ENCODE measurements at regions not wholly inside any gene's neighbourhood (a gene's known extent, or its start where the extent isn't known, plus 50 kb on each side); places are given as distances from the start of the nearest gene placed in this dataset.

DNA sequence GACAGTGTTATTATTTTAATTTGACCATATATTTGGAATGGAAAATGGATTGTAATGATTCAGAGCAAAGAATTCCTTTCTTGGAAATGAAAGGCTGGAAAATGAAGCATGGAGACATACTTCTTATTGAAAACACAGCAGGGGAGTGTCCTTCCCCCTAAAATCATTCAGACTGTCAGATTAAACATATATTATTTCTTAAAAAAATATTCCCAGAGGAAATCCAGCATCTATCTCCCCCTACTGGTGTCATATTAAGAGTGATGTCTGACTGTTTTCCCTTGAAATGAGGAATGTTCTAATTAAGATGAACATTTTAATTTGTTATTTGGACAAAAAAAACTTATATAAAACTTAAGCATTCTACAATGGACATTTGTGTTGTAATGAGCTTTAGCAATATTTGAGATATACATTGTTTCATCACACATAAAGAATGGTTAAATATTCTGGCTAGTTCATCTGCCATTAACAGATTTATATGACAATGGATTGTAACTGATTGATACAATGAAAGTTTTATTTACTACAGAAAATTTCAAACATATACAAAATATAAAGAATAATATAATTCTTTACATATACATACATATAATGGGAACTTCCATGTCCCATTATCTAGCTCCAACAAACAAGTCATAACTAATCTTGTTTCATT is 264.6 kb downstream of the SPRY1 start:
- TF ChIP-seq, protein P1, sequence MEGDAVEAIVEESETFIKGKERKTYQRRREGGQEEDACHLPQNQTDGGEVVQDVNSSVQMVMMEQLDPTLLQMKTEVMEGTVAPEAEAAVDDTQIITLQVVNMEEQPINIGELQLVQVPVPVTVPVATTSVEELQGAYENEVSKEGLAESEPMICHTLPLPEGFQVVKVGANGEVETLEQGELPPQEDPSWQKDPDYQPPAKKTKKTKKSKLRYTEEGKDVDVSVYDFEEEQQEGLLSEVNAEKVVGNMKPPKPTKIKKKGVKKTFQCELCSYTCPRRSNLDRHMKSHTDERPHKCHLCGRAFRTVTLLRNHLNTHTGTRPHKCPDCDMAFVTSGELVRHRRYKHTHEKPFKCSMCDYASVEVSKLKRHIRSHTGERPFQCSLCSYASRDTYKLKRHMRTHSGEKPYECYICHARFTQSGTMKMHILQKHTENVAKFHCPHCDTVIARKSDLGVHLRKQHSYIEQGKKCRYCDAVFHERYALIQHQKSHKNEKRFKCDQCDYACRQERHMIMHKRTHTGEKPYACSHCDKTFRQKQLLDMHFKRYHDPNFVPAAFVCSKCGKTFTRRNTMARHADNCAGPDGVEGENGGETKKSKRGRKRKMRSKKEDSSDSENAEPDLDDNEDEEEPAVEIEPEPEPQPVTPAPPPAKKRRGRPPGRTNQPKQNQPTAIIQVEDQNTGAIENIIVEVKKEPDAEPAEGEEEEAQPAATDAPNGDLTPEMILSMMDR (IDR thresholded peaks at IDR 0.05), result peak in 8 of 9 donors; percentile 34 to 70 (median 55)
- peaks cover 0 to 7% (median 0%) of the 10 kb centered on the region in 11 donors for H3K9me3 ChIP-seq

DNA sequence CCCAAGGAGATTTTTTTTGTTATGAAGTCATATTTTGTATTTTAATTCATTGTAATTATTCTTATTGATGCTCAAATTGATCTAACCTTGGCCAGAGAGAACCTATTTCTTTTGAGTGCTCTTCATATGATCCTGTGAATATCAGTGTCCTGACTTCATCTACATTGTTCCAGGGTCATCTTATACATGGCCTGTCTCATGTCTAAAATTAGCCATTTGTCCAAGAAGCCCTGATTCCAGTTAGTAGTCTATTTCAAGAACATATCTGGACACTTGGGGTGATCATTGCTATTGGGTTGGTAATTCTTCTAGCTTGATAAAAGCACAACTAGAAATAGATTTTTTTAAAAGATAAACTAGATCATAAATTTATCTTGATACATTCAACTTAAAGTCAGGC is 266.2 kb downstream of the SPRY1 start:
- DNase-seq, result no peak
- TF ChIP-seq, protein P1 (IDR thresholded peaks at IDR 0.05), result no peak
- H3K27ac ChIP-seq, result no peak overlapping the region
- no peak for ATAC-seq
- H3K9me3 ChIP-seq, result no peaks in the 10 kb centered on the region
- H3K27me3 ChIP-seq, result no peaks in the 10 kb centered on the region
- H3K4me3 ChIP-seq, result no peak overlapping the region
- H3K4me1 ChIP-seq, result no peaks in the 10 kb centered on the region
- H3K36me3 ChIP-seq, result no peaks in the 10 kb centered on the region
- intact Hi-C loops (cut with DNase I), result loop anchor here in 8 of 10 donors (5.0 to 10.0 kb wide), 8 partner anchors 266 to 599 kb away; partner anchors contain the start of gene SPRY1 (in 1 of the 8)

More for the DNA sequence above, 264.6 kb downstream of the SPRY1 start:
- intact Hi-C loops (cut with DNase I), result loop anchor here in 9 of 10 donors (2.0 to 10.0 kb wide), 9 partner anchors 264 to 601 kb away; partner anchors contain the start of gene SPRY1 (in 1 of the 9)
- H3K36me3 ChIP-seq, result no peaks in the 10 kb centered on the region
- no peaks in the 10 kb centered on the region for H3K27me3 ChIP-seq
- DNase-seq, result no peak
- ATAC-seq, result no peak
- no peaks in the 10 kb centered on the region for H3K4me1 ChIP-seq
- no peak overlapping the region for H3K27ac ChIP-seq
- no peak overlapping the region for H3K4me3 ChIP-seq

DNA sequence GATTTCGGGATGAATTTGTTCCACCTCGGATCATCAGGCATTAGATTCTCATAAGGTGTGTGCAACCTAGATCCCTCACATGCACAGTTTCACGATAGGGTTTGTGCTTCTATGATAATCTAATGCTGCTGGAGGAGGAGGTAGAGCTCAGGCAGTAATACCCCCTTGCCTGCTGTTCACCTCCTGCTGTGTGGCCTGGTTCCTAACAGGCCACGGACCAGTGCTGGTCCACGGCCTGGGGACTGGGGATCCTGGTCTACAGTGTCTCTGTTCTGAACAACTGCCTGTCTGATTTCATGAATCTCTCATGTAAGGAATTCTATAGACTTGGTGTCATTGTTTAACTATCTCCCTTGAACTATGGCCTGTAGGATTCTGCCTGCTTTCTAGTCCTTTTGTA is 269.9 kb downstream of the SPRY1 start:
- WGBS, 2 donors, result 97 to 98% methylated on average over 5 of the region's 5 CpGs
- Histone ChIP-seq H3K36me3 (no peaks in the 10 kb centered on the region), H3K27ac (no peak overlapping the region), H3K27me3 (no peaks in the 10 kb centered on the region), H3K4me1 (no peaks in the 10 kb centered on the region), H3K9me3 (no peaks in the 10 kb centered on the region), H3K4me3 (no peak overlapping the region)
- no peak for ATAC-seq
- no peak for DNase-seq
- intact Hi-C loops (cut with DNase I), result loop anchor here in 5 of 10 donors (10.0 kb wide), 4 partner anchors 448 to 562 kb away; no protein-coding TSS in a partner anchor
- TF ChIP-seq, protein P1 (IDR thresholded peaks at IDR 0.05), result no peak

DNA sequence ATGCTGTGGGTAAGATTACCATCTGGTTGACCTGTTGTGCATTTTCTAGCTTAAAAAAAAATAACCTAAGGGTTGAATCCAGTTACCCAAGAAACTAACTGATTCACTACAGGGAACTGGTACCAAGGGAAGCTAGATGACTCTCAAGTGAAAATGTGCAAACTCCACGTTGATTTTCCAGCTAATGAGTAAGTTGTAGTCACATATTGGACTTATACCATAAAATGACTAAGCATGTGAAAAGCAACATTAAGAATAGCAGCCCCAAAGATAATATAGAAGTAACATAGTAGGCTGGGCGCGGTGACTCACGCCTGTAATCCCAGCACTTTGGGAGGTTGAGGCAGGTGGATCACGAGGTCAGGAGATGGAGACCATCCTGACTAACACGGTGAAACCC is 270.9 kb downstream of the SPRY1 start:
- WGBS, 2 donors, result 97 to 98% methylated on average over 6 of the region's 6 CpGs
- intact Hi-C loops (cut with DNase I), result loop anchor here in 5 of 10 donors (10.0 kb wide), 4 partner anchors 447 to 563 kb away; no protein-coding TSS in a partner anchor
- H3K27ac ChIP-seq, result no peak overlapping the region
- H3K9me3 ChIP-seq, result no peaks in the 10 kb centered on the region
- TF ChIP-seq, protein P1 (IDR thresholded peaks at IDR 0.05), result no peak
- no peaks in the 10 kb centered on the region for H3K4me1 ChIP-seq
- H3K27me3 ChIP-seq, result no peaks in the 10 kb centered on the region
- H3K36me3 ChIP-seq, result no peaks in the 10 kb centered on the region
- DNase-seq (no peak), ATAC-seq (no peak)
- H3K4me3 ChIP-seq, result no peak overlapping the region
